ENCODE measurements at regions not wholly inside any gene's neighbourhood (a gene's known extent, or its start where the extent isn't known, plus 50 kb on each side); places are given as distances from the start of the nearest gene placed in this dataset.

- intact Hi-C loops (cut with micrococcal nuclease; ENCODE audit: unreplicated experiment) = no loop called here
- Histone ChIP-seq H3K4me2 (ENCODE audit: low read depth, low read length) (no peak overlapping the region), H3K27me3 (ENCODE audit: control insufficient read depth in 1 of 2, insufficient read depth in 2 of 2, low read length in 2 of 2) (no peaks in the 10 kb centered on the region), H3K27ac (ENCODE audit: extremely low read length, insufficient read depth, low read length) (no peak overlapping the region), H4K20me1 (ENCODE audit: insufficient read depth, low read length) (no peaks in the 10 kb centered on the region), H3K4me1 (ENCODE audit: insufficient read depth, low read length) (no peaks in the 10 kb centered on the region), H3K9ac (ENCODE audit: insufficient read depth, low read depth, low read length) (no peak overlapping the region), H3K79me2 (ENCODE audit: insufficient read depth, low read length) (no peaks in the 10 kb centered on the region), H3K36me3 (replicated peaks in 1 of 2; ENCODE audit: control insufficient read depth in 1 of 2, insufficient read depth in 2 of 2, low read length in 2 of 2) (no peaks in the 10 kb centered on the region), H3K9me3 (ENCODE audit: low read length) (no peaks in the 10 kb centered on the region), H2AFZ (ENCODE audit: low read length) (no peak overlapping the region), H3K4me3 (replicated peaks in 1 of 3; ENCODE audit: insufficient read depth in 1 of 3, low read depth in 2 of 3, low read length in 3 of 3) (no peak overlapping the region)
- BruUV-seq (replicated peaks) = no TSS peak
- in situ Hi-C loops (cut with HindIII; ENCODE audit: extremely low pct_ligation_motif_present, low pct_unique_long_range_greater_than_20kb) = no loop called here
- FAIRE-seq (no peak), DNase-seq (ENCODE audit: low spot score) (no peak), ATAC-seq (no peak)
- TF ChIP-seq YEATS2 (CRISPR knock-in tag; IDR thresholded peaks at IDR 0.05; ENCODE audit: borderline replicate concordance) (no peak), ZBTB25 (CRISPR knock-in tag; IDR thresholded peaks at IDR 0.05) (no peak), ELK4 (CRISPR knock-in tag; IDR thresholded peaks at IDR 0.05; ENCODE audit: borderline replicate concordance) (no peak), ZNF572 (CRISPR knock-in tag; IDR thresholded peaks at IDR 0.05) (no peak), CREM (IDR thresholded peaks at IDR 0.05) (no peak), CREM (CRISPR knock-in tag; IDR thresholded peaks at IDR 0.05) (no peak), IRX3 (CRISPR knock-in tag; IDR thresholded peaks at IDR 0.05; ENCODE audit: borderline replicate concordance, low read depth) (no peak)
- POLR2A ChIA-PET = no interaction called here
- WGBS (ENCODE audit: low lambda C conversion rate) = 0% methylated on average over 2 of the region's 2 CpGs
- CTCF ChIA-PET (ENCODE audit: low intra/inter-chr PET ratio, low total read pairs) = no interaction called here
Measured at GRCh38 chr7:81308643-81309322, 389.9 kb upstream of the SEMA3C start.

Measured in HepG2 (cell line).